GM12878 (cell line): ENCODE measurements at regions not wholly inside any gene's neighbourhood (a gene's known extent, or its start where the extent isn't known, plus 50 kb on each side); places are given as distances from the start of the nearest gene placed in this dataset.

Experiments
- ATAC-seq: fragments of 200-7000 bp; cut with Tn5 transposase; 3 replicates; pipeline ENCODE4 v1.9.1; 2020; ENCODE audit warnings: mild to moderate bottlenecking, moderate library complexity
- BruUV-seq: library from RNA; stranded (reverse); fragments of 400-500 nt; replicated peaks from 2 replicates; lab custom pipeline; 2021; lab: Mats Ljungman, UMichigan
- CTCF ChIA-PET: fragments of 300-600 bp; sonication (Branson Sonifier 250); formaldehyde crosslinking; extraction: SDS; loops from one replicate; lab custom pipeline; 2021; ENCODE audit warnings: inconsistent platforms; lab: Yijun Ruan, JAX
- POLR2A ChIA-PET: fragments of 350-600 bp; formaldehyde crosslinking; extraction: SDS; loops from one replicate; lab custom pipeline; 2021; ENCODE audit warnings: inconsistent platforms; lab: Charles Lee
- RAD21 ChIA-PET: fragments of 300-600 bp; sonication (Branson Sonifier 250); formaldehyde crosslinking; loops from one replicate; lab custom pipeline; 2023; ENCODE audit warnings: antibody characterized with exemption; ENCODE audit not compliant: unreplicated experiment; lab: Charles Lee
- SMC1A ChIA-PET: fragments of 300-600 bp; sonication (Branson Sonifier 250); formaldehyde crosslinking; loops from one replicate; lab custom pipeline; 2023; ENCODE audit not compliant: unreplicated experiment, uncharacterized antibody; lab: Charles Lee
- DNase-seq: peaks from one replicate; pipeline ENCODE4 v3.0.0-alpha.2; 2011; ENCODE audit warnings: low read depth, low spot score
- FAIRE-seq: peaks from 3 replicates; lab custom pipeline; 2011; peaks lifted over from hg19 to GRCh38; lab: Jason Lieb, UNC
- H2AFZ ChIP-seq: 2 replicates; pipeline ENCODE4 v1.6.0; 2011; ENCODE audit warnings: low read depth, low read length, control low read depth; ENCODE audit not compliant: control insufficient read depth
- H3K27ac ChIP-seq: 2 replicates; pipeline ENCODE4 v1.5.1; 2011; ENCODE audit warnings: control low read depth; ENCODE audit not compliant: control insufficient read depth, insufficient read depth
- H3K27me3 ChIP-seq, 2 experiments: replicated peaks in 1 of 2; 2 replicates each; pipeline versions ENCODE4 v1.6.0 to v1.6.1; 2011; ENCODE audit warnings: low read length in 1 of 2; ENCODE audit not compliant: control insufficient read depth in 2 of 2, insufficient read depth in 2 of 2
- H3K36me3 ChIP-seq, 2 experiments: 2 replicates each; pipeline ENCODE4 v1.5.1; 2011; ENCODE audit warnings: low read length in 1 of 2; ENCODE audit not compliant: control insufficient read depth in 2 of 2, insufficient read depth in 2 of 2
- H3K4me1 ChIP-seq: 2 replicates; pipeline ENCODE4 v1.6.1; 2011; ENCODE audit warnings: mild to moderate bottlenecking, low read length, moderate library complexity, mixed read lengths; ENCODE audit not compliant: control insufficient read depth, insufficient read depth
- H3K4me2 ChIP-seq: 2 replicates; pipeline ENCODE4 v1.6.0; 2011; ENCODE audit warnings: control low read depth; ENCODE audit not compliant: control insufficient read depth, insufficient read depth
- H3K4me3 ChIP-seq: fragments of 200-600 bp; sonication (generic); 2 replicates; pipeline ENCODE4 v1.5.1; 2016
- H3K79me2 ChIP-seq: 2 replicates; pipeline ENCODE4 v1.6.0; 2011; ENCODE audit warnings: low read length; ENCODE audit not compliant: control insufficient read depth, insufficient read depth
- H3K9ac ChIP-seq: 2 replicates; pipeline ENCODE4 v1.8.0; 2011; ENCODE audit warnings: low read length, control low read depth, mixed read lengths; ENCODE audit not compliant: control insufficient read depth, insufficient read depth
- H3K9me3 ChIP-seq: replicated peaks from 3 replicates; pipeline ENCODE4 v1.5.1; 2011; ENCODE audit warnings: mild to moderate bottlenecking, low read length; ENCODE audit not compliant: control insufficient read depth, insufficient read depth
- H4K20me1 ChIP-seq: 2 replicates; pipeline ENCODE4 v1.6.0; 2011; ENCODE audit not compliant: control insufficient read depth, insufficient read depth
- CBX5 ChIP-seq: sonication (generic); IDR thresholded peaks from 2 replicates; pipeline ENCODE4 v1.6.1; 2016; ENCODE audit warnings: low read depth, moderate library complexity, mild to moderate bottlenecking, inconsistent platforms
- CREM ChIP-seq: IDR thresholded peaks from 2 replicates; pipeline ENCODE4 v1.6.1; 2014; ENCODE audit warnings: antibody characterized with exemption, low read depth
- E2F8 ChIP-seq: fragments of 450-650 bp; IDR thresholded peaks from 2 replicates; pipeline ENCODE4 v1.6.1; 2018; ENCODE audit warnings: mild to moderate bottlenecking, low read depth, moderate library complexity; ENCODE audit not compliant: partially characterized antibody
- ESRRA ChIP-seq: IDR thresholded peaks from 2 replicates; pipeline ENCODE4 v1.6.1; 2012; ENCODE audit warnings: mild to moderate bottlenecking, low read length, improper control_type of control experiment
- ETV6 ChIP-seq, 2 experiments: fragments of 450-650 bp in 1 of 2; IDR thresholded peaks in 1 of 2; conservative IDR thresholded peaks in 1 of 2; 2 replicates each; pipeline ENCODE4 v1.6.1; 2014; ENCODE audit warnings: antibody characterized with exemption in 1 of 2, borderline replicate concordance in 1 of 2, low read depth in 1 of 2, mild to moderate bottlenecking in 1 of 2, moderate library complexity in 1 of 2
- FOS ChIP-seq: IDR thresholded peaks from 3 replicates; pipeline ENCODE4 v1.6.1; 2011; ENCODE audit warnings: borderline replicate concordance; ENCODE audit not compliant: insufficient read length; ENCODE audit errors: extremely low read depth
- PAX5 ChIP-seq: IDR thresholded peaks from 2 replicates; pipeline ENCODE4 v1.6.1; 2011; ENCODE audit warnings: low read depth, low read length, borderline replicate concordance
- RAD21 ChIP-seq: IDR thresholded peaks from 2 replicates; pipeline ENCODE4 v1.6.1; 2011; ENCODE audit warnings: mild to moderate bottlenecking, low read depth, low read length, moderate library complexity; ENCODE audit not compliant: insufficient read depth
- SP1 ChIP-seq: IDR thresholded peaks from one replicate; pipeline ENCODE4 v1.6.1; 2011; ENCODE audit warnings: low read depth, low read length
- STAT1 ChIP-seq: fragments of 450-650 bp; conservative IDR thresholded peaks from 2 replicates; pipeline ENCODE4 v1.6.1; 2014; ENCODE audit warnings: antibody characterized with exemption, mild to moderate bottlenecking
- STAT3 ChIP-seq: IDR thresholded peaks from 2 replicates; pipeline ENCODE4 v1.6.1; 2011; ENCODE audit warnings: low read depth, low read length, improper control_type of control experiment
- SUZ12 ChIP-seq: fragments of 200-600 bp; sonication (generic); IDR thresholded peaks from one replicate; pipeline ENCODE4 v1.6.1; 2018; ENCODE audit warnings: antibody characterized with exemption, mild to moderate bottlenecking; ENCODE audit not compliant: unreplicated experiment
- TCF3 ChIP-seq: IDR thresholded peaks from 2 replicates; pipeline ENCODE4 v1.6.1; 2012; ENCODE audit warnings: low read depth, mild to moderate bottlenecking, low read length, borderline replicate concordance; ENCODE audit not compliant: insufficient read depth
- USF2 ChIP-seq: IDR thresholded peaks from 2 replicates; pipeline ENCODE4 v1.6.1; 2011; ENCODE audit warnings: low read depth, low read length, improper control_type of control experiment, borderline replicate concordance
- YBX1 ChIP-seq: fragments of 450-650 bp; IDR thresholded peaks from 2 replicates; pipeline ENCODE4 v1.6.1; 2016; ENCODE audit warnings: antibody characterized with exemption
- ZBED1 ChIP-seq: IDR thresholded peaks from 2 replicates; pipeline ENCODE4 v1.6.1; 2016; ENCODE audit warnings: borderline replicate concordance
- ZNF384 ChIP-seq: IDR thresholded peaks from 2 replicates; pipeline ENCODE4 v1.6.1; 2012; ENCODE audit warnings: low read depth, mild to moderate bottlenecking, low read length, improper control_type of control experiment, borderline replicate concordance
- ZNF687 ChIP-seq: fragments of 450-650 bp; IDR thresholded peaks from 2 replicates; pipeline ENCODE4 v1.6.1; 2017; ENCODE audit warnings: mild to moderate bottlenecking, moderate library complexity
- WGBS: methylation state at CpG from one replicate; pipeline ENCODE4 v1.1.6; 2016; ENCODE audit warnings: low lambda C conversion rate; ENCODE audit not compliant: insufficient replicate concordance, insufficient coverage; ENCODE audit errors: missing lambda C conversion rate; 5-methylcytosine and 5-hydroxymethylcytosine counted together
- in situ Hi-C: fragments of 300-500 bp; cut with MboI; formaldehyde crosslinking; loops from 9 replicates; pipeline ENCODE4 v1.14.3; 2018; ENCODE audit warnings: mixed read lengths
- intact Hi-C: fragments of 100-400 bp; cut with micrococcal nuclease; formaldehyde crosslinking; loops from one replicate; pipeline ENCODE4 v1.14.2; 2022; ENCODE audit not compliant: unreplicated experiment

- H2AFZ ChIP-seq, result no peak overlapping the region
- no peak overlapping the region for H3K27ac ChIP-seq
- no TSS peak for BruUV-seq
- in situ Hi-C loops, result no loop called here
- DNase-seq, result no peak
- no peak for FAIRE-seq
- ATAC-seq, result no peak
- no peaks in the 10 kb centered on the region for H3K36me3 ChIP-seq
- ChIA-PET RAD21 (no interaction called here), CTCF (interaction anchor here (1.3 to 1.5 kb wide), 2 partner anchors 11 to 661 kb away, joined by 4 read pairs; no protein-coding TSS in a partner anchor), POLR2A (no interaction called here), SMC1A (interaction anchor here (1.1 kb wide), 1 partner anchor 660 kb away, joined by 3 read pairs; no protein-coding TSS in a partner anchor)
- H3K79me2 ChIP-seq, result no peaks in the 10 kb centered on the region
- H4K20me1 ChIP-seq, result no peaks in the 10 kb centered on the region
- no peaks in the 10 kb centered on the region for H3K9me3 ChIP-seq
- H3K4me2 ChIP-seq, result no peak overlapping the region
- no peak overlapping the region for H3K4me3 ChIP-seq
- no peaks in the 10 kb centered on the region for H3K27me3 ChIP-seq
- intact Hi-C loops, result no loop called here
- no peak overlapping the region for H3K9ac ChIP-seq
- 43% methylated on average over 3 of the region's 3 CpGs for WGBS
- no peaks in the 10 kb centered on the region for H3K4me1 ChIP-seq
- TF ChIP-seq E2F8 (no peak), STAT1 (no peak), USF2 (no peak), STAT3 (no peak), PAX5 (no peak), ZNF687 (no peak), CREM (no peak), ESRRA (no peak), TCF3 (no peak), YBX1 (no peak), SP1 (no peak), FOS (no peak), SUZ12 (no peak), ZNF384 (no peak), ZBED1 (no peak), ETV6 (conservative IDR thresholded peaks at IDR 0.05 in 1 of 2, IDR thresholded peaks at IDR 0.05 in 1 of 2; ENCODE audit: borderline replicate concordance in 1 of 2, low read depth in 1 of 2) (no peak), RAD21 (no peak), CBX5 (no peak)
Observed at GRCh38 chr13:22298530-22298929, 627.7 kb downstream of the FGF9 start.
